GM12873 (cell line): ENCODE measurements at regions not wholly inside any gene's neighbourhood (a gene's known extent, or its start where the extent isn't known, plus 50 kb on each side); places are given as distances from the start of the nearest gene placed in this dataset.

Experiments used
- CTCF ChIP-seq: IDR thresholded peaks from 2 replicates; pipeline ENCODE4 v1.5.1; 2012; ENCODE audit warnings: low read depth, mild to moderate bottlenecking, moderate library complexity, low read length, control low read depth; ENCODE audit not compliant: insufficient read depth; ENCODE audit errors: missing control alignments

DNA sequence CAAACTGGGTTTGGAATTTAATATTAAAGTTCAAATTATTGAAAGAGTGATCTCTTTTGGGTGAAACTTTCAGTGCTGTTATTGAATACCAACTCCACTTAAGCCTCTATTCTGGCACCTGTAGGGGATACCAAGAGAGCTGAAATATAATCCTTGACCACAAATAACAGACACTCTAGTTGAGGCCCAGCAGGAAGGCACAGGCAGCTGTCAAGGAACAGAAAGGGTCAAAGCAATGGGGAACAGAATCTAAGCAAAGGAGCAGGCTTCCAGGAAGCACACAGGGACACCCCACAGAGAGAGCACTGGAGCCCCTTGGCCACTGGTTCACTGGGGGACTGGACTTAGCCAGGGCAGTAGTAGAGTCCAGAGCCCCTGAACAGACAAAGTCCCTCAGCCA is 120.9 kb upstream of the SFSWAP start:
- TF ChIP-seq CTCF: no peak

- no peak for TF ChIP-seq CTCF
These were observed 119.8 kb upstream of the SFSWAP start for GRCh38 chr12:131591136-131591535.

DNA sequence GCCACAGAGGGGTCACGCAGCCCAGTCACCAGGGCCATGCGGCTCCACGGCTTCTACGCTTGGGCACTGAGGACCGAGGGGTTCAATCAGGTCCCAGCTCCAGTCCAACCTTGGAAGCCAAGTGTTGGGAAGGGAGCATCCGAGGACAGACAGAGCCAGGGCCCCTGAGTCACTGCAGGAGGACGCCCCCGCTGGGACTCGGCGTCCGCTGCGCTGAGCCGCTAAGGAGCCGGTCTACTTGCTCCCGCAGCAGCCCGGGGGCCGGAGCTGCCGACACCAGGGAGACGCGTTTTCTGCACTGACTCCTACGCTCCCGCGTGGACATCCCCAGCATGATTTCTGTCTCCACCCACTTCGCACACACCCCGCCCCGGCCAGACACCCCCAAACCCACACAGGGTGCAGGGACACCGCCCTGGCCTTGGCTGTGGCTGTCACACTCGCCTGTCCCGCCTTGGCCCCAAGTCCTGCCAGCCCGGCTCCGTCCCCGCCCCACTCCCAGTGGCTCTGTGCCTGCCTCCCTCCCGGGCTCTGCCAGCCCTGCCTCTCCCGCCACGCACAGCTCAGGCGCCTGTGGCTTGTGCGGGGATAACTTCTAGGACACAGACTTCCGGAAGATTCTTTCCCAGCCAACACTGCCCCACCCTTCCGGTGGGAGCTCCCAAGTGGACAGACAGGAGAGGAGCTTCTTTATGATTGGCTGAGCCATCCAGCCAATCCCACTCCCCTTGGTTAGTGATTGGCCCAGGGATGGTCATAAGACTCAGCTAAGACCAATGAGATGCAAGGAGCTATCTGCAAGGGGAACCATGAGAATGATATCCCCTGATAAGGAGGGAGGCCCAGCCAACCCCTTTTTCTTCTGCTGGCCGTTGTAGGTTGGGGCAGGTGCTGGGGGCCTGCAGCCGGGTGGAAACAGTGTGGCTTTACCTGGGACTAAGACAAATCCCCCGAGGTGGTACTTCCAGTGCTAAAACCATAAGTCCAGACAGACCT is 118.9 kb upstream of the SFSWAP start:
- TF ChIP-seq CTCF: no peak

DNA sequence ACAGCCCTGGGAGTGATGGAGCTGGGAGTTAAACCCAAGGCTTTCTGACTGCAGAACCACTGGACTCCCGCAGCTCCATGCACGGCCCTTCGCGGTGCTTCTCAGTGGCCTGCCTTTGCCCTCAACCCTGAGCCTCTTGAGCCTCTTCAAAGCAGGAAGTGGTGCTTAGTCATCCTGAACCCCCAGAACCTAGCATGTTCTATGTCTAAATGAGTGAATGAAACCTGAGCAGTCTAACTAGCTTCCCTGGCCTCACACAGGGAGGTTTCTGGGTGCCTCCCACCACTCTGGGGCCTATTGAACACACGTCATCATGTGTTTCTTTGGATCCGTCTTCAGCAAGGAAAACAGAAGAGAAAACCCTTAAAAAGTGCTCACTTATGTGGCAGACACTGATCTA is 117.9 kb upstream of the SFSWAP start:
- no peak for TF ChIP-seq CTCF

DNA sequence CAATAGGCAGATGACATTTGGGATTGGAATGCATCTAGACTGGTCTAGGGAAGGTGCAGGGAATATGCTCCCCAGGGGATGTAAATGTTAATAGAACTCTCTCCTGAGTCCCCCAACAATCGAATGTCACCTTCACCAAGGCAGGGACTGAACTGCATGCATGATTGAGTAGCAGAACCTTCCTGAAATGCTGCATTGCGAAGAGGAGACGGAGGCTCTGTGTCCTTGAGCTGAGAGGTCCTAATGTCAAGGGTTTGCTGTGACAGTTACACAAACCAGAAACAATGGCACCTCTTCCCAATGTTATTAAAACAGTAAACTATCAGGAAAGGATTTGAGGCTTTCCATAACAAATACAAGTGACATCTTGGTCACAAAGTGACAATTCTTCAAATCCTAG is 117.5 kb upstream of the SFSWAP start:
- TF ChIP-seq CTCF: no peak

- no peak for TF ChIP-seq CTCF
These were observed 114.8 kb upstream of the SFSWAP start for GRCh38 chr12:131596115-131596514.

GRCh38 chr12:131597333-131597732 is 113.6 kb upstream of the SFSWAP start:
- no peak for TF ChIP-seq CTCF
